Umbilical cord (tissue), 1 donor: ENCODE measurements at regions not wholly inside any gene's neighbourhood (a gene's known extent, or its start where the extent isn't known, plus 50 kb on each side); places are given as distances from the start of the nearest gene placed in this dataset.
"Not testable (repeated sequence)": the region's sequence is repeated elsewhere in the genome, so short reads cannot be mapped to it uniquely, and the experiment has no call there.

Source experiments
- DNase-seq: peaks from one replicate; pipeline ENCODE4 v3.0.0-alpha.2; 2015; ENCODE audit warnings: low spot score

DNA sequence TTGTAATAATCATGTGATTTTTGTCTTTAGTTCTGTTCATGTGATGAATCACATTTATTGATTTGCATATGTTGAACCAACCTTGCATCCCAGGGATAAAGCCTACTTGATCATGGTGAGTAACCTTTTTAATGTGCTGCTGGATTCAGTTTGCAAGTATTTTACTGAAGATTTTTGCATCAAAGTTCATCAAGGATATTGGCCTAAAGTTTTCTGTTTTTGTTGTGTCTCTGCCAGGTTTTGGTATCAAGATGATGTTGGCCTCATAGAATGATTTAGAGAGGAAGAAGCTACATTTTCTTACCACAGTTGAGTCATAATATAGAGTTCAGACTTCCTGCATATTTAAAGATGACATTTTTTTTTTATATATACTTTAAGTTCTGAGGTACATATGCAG, 455.9 kb downstream of the PLPP3 start:
- no peak for DNase-seq

GRCh38 chr1:56120021-56120420, 459.3 kb downstream of the PLPP3 start:
- DNase-seq: no peak

- DNase-seq: not testable (repeated sequence)
Measured at GRCh38 chr1:56118676-56119075, 460.7 kb downstream of the PLPP3 start.

DNA sequence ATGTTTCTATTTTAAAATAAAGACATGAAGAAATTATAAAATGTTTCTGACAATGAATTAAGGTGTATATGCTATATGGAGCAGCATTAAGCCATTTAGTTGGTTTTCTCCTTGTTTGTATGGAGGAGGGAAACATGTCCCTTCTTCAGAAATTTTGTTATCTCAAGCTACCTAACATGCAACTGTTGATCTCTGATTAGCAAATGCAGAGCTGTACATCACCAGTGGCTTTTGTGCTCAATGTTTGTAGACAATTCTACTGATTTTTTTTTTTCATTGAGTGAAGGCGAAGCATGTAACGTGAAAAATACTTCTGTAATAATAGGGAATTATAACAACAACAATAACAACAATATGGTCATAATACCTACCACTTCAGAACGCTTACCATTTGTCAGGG, 463.7 kb downstream of the PLPP3 start:
- no peak for DNase-seq

- no peak for DNase-seq
Measured at GRCh38 chr1:56113679-56114078, 465.7 kb downstream of the PLPP3 start.

DNA sequence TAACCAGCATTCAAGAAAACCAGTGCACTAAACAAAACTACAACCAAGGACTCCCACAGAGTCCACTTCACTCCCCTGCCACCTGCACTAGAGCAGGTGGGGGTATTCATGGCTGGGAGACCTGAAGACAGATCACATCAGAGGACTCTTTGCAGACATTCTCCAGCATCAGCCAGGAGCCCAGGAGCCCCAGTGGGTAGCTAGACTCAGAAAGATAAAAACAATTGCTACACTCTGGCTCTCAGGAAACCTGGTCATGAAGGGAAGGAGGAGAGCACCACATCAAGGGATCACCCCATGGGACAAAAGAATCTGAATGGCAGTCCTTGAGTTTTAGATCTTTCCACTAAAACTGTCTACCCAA, 472.1 kb downstream of the PLPP3 start:
- DNase-seq: no peak

DNA sequence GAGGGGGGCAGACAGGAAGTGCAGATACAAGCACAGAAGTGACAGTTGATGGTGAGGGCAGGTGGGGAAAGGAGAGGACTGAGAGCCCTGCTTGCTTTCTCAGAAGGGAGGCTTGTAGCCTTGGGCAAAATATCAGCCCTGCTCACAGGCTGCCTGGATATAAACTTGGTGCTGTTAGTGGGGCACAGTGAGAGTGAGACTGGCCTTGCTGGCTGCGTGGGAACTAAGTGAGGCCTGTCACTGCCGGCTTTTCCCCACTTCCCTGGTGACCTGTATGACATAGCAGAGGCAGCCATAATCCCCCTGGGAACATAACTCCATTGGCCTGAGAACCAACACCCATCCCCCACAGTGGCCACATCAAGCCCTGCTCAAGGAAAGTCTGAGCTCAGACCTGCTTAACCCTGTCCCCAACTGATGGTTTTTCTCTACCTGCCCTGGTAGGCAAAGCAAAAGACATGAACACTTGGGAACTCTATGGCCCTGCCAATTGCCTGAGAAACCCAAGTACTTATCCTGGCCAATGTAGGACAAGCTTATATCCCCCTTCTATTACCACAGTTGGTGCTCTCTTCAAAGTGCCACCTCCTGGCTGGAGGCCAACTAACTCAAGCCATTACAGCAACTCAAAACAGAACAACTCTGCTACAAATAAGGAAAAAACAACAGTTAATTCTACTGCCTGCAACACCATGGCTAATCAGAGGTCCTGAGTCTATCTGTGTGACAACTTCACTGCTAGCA, 472.7 kb downstream of the PLPP3 start:
- no peak for DNase-seq

DNA sequence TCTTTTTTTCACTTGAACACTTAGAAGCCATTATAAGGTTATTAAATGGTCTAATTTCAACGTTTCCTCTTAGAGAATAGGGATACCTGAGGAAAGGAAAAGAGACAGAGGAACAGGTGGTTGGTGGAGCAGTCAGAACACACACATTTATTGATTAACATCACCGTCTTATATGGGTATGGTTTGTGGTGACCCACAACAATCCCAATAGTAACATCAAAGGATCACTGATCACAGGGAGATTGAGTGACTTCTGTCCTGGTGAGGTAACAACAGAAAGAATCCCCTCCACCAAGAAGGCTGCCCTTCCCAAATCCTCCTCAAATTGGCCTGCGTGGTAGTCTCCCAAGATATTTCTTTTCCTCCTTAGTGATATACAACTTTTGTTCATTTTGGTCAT, 474.0 kb downstream of the PLPP3 start:
- DNase-seq: no peak

DNA sequence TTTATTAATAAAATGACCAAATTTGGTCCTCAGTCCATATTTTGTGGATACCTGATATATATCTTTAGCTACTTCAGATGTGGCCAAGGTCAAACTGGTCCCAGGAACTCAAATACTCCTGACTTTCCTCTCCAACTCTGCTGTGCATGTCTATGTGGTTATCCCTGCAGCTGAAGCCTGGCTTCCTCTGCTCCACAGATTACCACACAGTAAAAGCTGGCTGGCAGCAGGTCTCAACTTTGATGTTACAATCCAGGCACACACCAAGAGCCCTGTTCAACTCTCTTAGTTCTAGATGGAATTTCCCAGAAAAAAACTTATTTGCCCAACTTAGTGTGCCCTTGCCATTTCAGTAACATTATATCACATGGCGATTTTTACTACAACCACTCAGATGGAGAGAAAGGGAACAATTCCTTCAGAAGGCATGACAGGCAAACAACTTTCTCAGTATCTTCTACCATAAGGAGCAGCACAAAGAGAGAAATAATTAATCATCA, 479.5 kb downstream of the PLPP3 start:
- peak; percentile 24 for DNase-seq

GRCh38 chr1:56098946-56099345, 480.4 kb downstream of the PLPP3 start:
- DNase-seq: peak; percentile 24

- DNase-seq: no peak
Measured at GRCh38 chr1:56097713-56098112, 481.6 kb downstream of the PLPP3 start.

DNA sequence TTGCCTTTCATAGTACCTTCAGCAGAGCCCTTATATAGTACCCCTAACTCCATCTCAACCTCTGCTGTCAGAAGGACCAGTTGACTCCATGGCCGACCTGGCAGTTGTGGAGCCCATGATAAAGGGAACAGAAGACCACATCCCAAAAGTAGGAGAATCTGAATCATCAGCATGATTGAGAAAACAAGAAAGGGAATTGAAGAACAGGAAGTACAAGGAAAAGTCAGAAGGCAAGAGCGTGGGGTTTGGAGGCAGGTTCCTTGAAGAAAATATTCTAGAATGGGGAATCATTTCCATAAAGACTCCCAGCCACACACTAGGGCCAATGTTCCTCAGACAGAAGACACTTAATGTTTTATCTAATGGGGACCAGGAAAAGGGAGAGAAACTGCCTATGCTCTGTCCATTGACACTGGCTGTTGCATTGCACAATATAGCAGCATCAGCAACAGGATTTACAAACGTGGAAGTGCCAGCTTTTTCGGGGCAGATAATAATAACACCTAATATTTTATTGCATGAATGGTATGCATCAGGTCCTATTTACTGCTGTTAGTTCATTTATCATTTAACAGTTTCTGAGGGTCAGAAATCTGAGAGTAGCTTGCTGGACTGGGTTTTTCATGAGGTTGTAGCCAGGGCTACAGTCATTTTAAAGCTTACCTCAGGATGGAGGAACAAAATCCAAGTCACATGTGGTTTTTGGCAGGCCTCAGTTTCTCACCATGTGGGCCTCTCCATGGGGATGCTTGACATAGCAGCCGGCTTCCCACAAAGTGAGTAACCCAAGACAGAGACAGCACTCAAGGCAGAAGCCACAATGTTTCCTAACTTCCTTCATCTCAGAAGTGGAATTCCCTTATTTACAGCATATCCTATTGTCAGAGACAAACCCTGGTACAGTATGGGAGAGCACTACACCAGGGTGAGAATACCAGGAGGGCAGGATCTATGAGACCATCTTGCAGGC, 483.4 kb downstream of the PLPP3 start:
- DNase-seq: peak; percentile 11

DNA sequence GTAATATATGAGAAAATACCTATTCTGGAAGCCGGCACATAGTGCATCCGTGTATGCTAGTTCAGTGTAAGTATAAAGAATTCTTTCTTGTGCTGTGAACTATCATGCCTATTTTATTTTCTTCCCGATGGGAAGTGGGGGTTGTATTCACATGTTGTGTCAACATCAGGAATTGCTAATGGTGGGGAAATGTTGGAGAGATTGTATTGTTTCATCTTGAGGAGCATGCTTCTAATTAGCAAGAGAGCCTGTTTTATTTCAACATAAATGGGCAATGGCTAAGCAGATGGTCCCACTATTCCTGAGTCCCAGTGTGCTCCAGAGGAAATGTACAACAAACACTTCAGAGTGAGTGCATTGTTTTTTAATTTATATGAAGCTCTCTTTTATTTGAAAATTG, 485.2 kb downstream of the PLPP3 start:
- no peak for DNase-seq

GRCh38 chr1:56092684-56093570, 486.4 kb downstream of the PLPP3 start:
- DNase-seq: no peak

- not testable (repeated sequence) for DNase-seq
Measured at GRCh38 chr1:56089826-56090225, 489.5 kb downstream of the PLPP3 start.

DNA sequence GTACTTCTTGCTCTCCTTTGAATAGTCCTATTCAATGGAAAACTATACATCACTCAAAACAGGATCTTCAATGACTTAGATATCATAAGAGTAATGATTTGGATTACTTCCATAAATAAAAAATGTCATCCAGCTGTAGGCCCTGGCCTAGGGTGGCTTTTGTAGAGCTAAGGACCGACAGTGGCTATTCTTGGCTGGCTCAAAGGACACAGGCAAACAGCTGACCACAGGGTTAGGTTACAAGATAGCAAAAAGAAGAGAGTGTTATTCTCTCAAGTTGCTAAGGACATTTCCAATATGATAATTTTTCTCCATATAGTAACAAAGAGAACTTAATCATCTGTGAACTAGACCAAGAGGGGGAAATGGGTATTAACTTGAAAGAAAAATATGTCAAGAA, 495.1 kb downstream of the PLPP3 start:
- DNase-seq: no peak

GRCh38 chr1:56081736-56082135, 497.6 kb downstream of the PLPP3 start:
- no peak for DNase-seq

- DNase-seq: no peak
Measured at GRCh38 chr1:56081173-56081572, 498.2 kb downstream of the PLPP3 start.

GRCh38 chr1:56080123-56080522, 499.2 kb downstream of the PLPP3 start:
- DNase-seq: no peak

DNA sequence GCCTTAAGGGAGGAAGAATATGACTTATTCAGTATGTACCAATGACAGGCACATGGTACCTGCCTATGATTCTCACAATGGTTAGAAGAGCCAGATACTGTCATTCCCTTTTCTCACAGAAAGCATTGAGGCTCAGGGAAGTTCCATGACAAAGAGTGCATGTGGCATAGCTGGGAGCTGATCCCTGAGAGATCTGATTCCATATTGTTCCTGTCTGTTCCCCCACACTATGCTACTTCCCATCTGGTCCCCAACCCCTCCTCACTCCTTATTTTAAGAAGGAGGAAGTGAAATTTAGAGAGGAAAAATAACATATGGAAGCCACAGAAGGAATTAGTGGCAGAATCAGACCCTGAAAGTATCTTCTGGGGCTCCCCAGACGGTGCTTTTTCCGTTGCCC, 500.0 kb downstream of the PLPP3 start:
- DNase-seq: no peak

DNA sequence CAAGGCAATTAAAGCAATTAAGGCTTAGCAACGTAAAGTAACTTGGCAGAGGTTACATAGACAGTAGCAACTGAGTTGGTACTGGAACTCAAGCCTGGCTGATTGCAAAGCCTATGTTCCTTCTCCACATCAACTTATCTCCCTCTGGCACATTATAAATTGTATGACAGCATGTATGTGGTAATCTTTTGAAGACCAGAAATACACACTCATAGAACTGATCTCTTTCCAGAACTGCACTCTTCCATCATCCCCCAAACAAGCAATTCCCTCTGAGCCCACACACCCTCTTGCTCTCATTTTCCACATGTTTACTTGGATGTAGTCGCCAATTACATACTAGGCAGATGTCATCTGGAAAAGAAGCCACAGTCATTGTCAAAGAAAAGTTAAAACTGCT, 502.2 kb downstream of the PLPP3 start:
- peak; percentile 42 for DNase-seq
